ENCODE measurements at regions not wholly inside any gene's neighbourhood (a gene's known extent, or its start where the extent isn't known, plus 50 kb on each side); places are given as distances from the start of the nearest gene placed in this dataset.

- no peak overlapping the region for H3K4me3 Mint-ChIP-seq
- H3K4me1 Mint-ChIP-seq (ENCODE audit: unreplicated experiment): peaks cover 60% of the 10 kb centered on the region
- peaks cover 32% of the 10 kb centered on the region for H3K27me3 Mint-ChIP-seq
- peaks cover 5% of the 10 kb centered on the region for H3K36me3 Mint-ChIP-seq
- DNase-seq (ENCODE audit: extremely low spot score, unreplicated experiment): no peak
- H3K9me3 Mint-ChIP-seq: no peaks in the 10 kb centered on the region
- TF ChIP-seq CTCF (conservative IDR thresholded peaks at IDR 0.05): no peak
- H3K27ac Mint-ChIP-seq: no peak overlapping the region
Observed at GRCh38 chr9:86638109-86638508, 283.9 kb upstream of the TUT7 start.

GRCh38 chr9:86637515-86637914, 283.3 kb upstream of the TUT7 start:
- peak; percentile 90 for TF ChIP-seq CTCF (conservative IDR thresholded peaks at IDR 0.05)
- no peak overlapping the region for H3K27ac Mint-ChIP-seq
- no peaks in the 10 kb centered on the region for H3K36me3 Mint-ChIP-seq
- H3K4me1 Mint-ChIP-seq (ENCODE audit: unreplicated experiment): peaks cover 56% of the 10 kb centered on the region
- H3K27me3 Mint-ChIP-seq: peaks cover 27% of the 10 kb centered on the region
- no peak overlapping the region for H3K4me3 Mint-ChIP-seq
- H3K9me3 Mint-ChIP-seq: no peaks in the 10 kb centered on the region
- DNase-seq (ENCODE audit: extremely low spot score, unreplicated experiment): peak; percentile 80

- TF ChIP-seq CTCF (conservative IDR thresholded peaks at IDR 0.05): no peak
- peaks cover 46% of the 10 kb centered on the region for H3K4me1 Mint-ChIP-seq (ENCODE audit: unreplicated experiment)
- H3K36me3 Mint-ChIP-seq: no peaks in the 10 kb centered on the region
- H3K27ac Mint-ChIP-seq: no peak overlapping the region
- DNase-seq (ENCODE audit: extremely low spot score, unreplicated experiment): no peak
- H3K4me3 Mint-ChIP-seq: no peak overlapping the region
- H3K27me3 Mint-ChIP-seq: peaks cover 19% of the 10 kb centered on the region
- H3K9me3 Mint-ChIP-seq: no peaks in the 10 kb centered on the region
Observed at GRCh38 chr9:86636519-86636918, 282.3 kb upstream of the TUT7 start.

- no peak for DNase-seq (ENCODE audit: extremely low spot score, unreplicated experiment)
- peak; percentile 47 for TF ChIP-seq CTCF (conservative IDR thresholded peaks at IDR 0.05)
- H3K9me3 Mint-ChIP-seq: no peaks in the 10 kb centered on the region
- H3K27ac Mint-ChIP-seq: no peak overlapping the region
- H3K36me3 Mint-ChIP-seq: no peaks in the 10 kb centered on the region
- peaks cover 19% of the 10 kb centered on the region for H3K27me3 Mint-ChIP-seq
- H3K4me3 Mint-ChIP-seq: no peak overlapping the region
- H3K4me1 Mint-ChIP-seq (ENCODE audit: unreplicated experiment): peaks cover 46% of the 10 kb centered on the region
Observed at GRCh38 chr9:86636038-86636437, 281.8 kb upstream of the TUT7 start.

GRCh38 chr9:86634501-86634900, 280.3 kb upstream of the TUT7 start:
- peaks cover 16% of the 10 kb centered on the region for H3K27me3 Mint-ChIP-seq
- peaks cover 38% of the 10 kb centered on the region for H3K4me1 Mint-ChIP-seq (ENCODE audit: unreplicated experiment)
- TF ChIP-seq CTCF (conservative IDR thresholded peaks at IDR 0.05): no peak

GRCh38 chr9:86633945-86634344, 279.7 kb upstream of the TUT7 start:
- Mint-ChIP-seq H3K27me3 (peaks cover 15% of the 10 kb centered on the region), H3K4me3 (no peak overlapping the region), H3K4me1 (ENCODE audit: unreplicated experiment) (peaks cover 37% of the 10 kb centered on the region), H3K9me3 (no peaks in the 10 kb centered on the region), H3K27ac (no peak overlapping the region), H3K36me3 (no peaks in the 10 kb centered on the region)
- no peak for DNase-seq (ENCODE audit: extremely low spot score, unreplicated experiment)
- TF ChIP-seq CTCF (conservative IDR thresholded peaks at IDR 0.05): no peak

More at GRCh38 chr9:86634501-86634900, 280.3 kb upstream of the TUT7 start:
- no peak for DNase-seq (ENCODE audit: extremely low spot score, unreplicated experiment)
- H3K4me3 Mint-ChIP-seq: no peak overlapping the region
- H3K9me3 Mint-ChIP-seq: no peaks in the 10 kb centered on the region
- H3K36me3 Mint-ChIP-seq: no peaks in the 10 kb centered on the region
- H3K27ac Mint-ChIP-seq: no peak overlapping the region
